ENCODE measurements at regions not wholly inside any gene's neighbourhood (a gene's known extent, or its start where the extent isn't known, plus 50 kb on each side); places are given as distances from the start of the nearest gene placed in this dataset.
"Not testable (repeated sequence)": the region's sequence is repeated elsewhere in the genome, so short reads cannot be mapped to it uniquely, and the experiment has no call there.

DNA sequence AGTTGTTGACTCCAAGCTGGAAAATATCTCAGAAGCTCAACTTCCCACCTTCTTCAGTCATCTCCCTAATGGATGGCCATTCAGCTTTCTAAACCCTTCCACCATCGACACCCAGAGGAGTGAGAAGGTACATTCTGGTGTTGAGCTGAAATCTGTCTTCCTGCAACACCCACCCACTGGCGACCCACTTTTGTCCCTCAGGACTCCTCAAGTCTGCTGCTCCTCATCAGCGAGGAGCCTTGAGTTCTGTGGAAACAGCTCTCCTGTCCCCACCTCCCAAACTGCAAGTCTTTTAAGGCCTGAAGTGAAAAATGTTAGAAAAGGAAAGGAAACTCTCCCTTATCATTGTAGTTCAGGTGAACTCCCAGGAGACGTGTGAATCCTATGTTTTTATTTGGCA lies 111.5 kb upstream of the HAND1 start:
- Mint-ChIP-seq H3K9me3 (no peaks in the 10 kb centered on the region), H3K4me1 (peaks cover 9% of the 10 kb centered on the region), H3K4me3 (no peak overlapping the region), H3K27ac (no peak overlapping the region), H3K36me3 (ENCODE audit: low read depth) (no peaks in the 10 kb centered on the region), H3K27me3 (ENCODE audit: insufficient read depth) (peaks cover 2% of the 10 kb centered on the region)
- Histone ChIP-seq H3K9me3 (ENCODE audit: control insufficient read depth, low read length) (no peaks in the 10 kb centered on the region), H3K36me3 (ENCODE audit: control insufficient read depth, insufficient read depth, low read length) (no peaks in the 10 kb centered on the region), H3K9ac (ENCODE audit: extremely low read depth, low read length, poor library complexity, severe bottlenecking) (no peak overlapping the region), H3K4me3 (ENCODE audit: low read length) (no peak overlapping the region), H3K4me1 (ENCODE audit: control insufficient read depth, insufficient read depth, low read length) (no peaks in the 10 kb centered on the region), H3K27me3 (ENCODE audit: control insufficient read depth, insufficient read depth, low read length, poor library complexity, severe bottlenecking) (no peaks in the 10 kb centered on the region), H3K27ac (ENCODE audit: low read depth, low read length) (no peak overlapping the region)
- no peak for DNase-seq
- WGBS, 2 experiments (ENCODE audit: insufficient coverage in 1 of 2, insufficient read length in 1 of 2): 89 to 90% methylated on average over 2 to 4 of the region's 4 CpGs
- no peak for TF ChIP-seq CTCF (conservative IDR thresholded peaks at IDR 0.05)

- H3K9me3 ChIP-seq (ENCODE audit: control insufficient read depth, low read length); H3K4me3 Mint-ChIP-seq; H3K9ac ChIP-seq (ENCODE audit: extremely low read depth, low read length, poor library complexity, severe bottlenecking); H3K9me3 Mint-ChIP-seq; H3K4me3 ChIP-seq (ENCODE audit: low read length); H3K27ac ChIP-seq (ENCODE audit: low read depth, low read length); H3K4me1 Mint-ChIP-seq; H3K4me1 ChIP-seq (ENCODE audit: control insufficient read depth, insufficient read depth, low read length); H3K27me3 Mint-ChIP-seq (ENCODE audit: insufficient read depth); H3K27me3 ChIP-seq (ENCODE audit: control insufficient read depth, insufficient read depth, low read length, poor library complexity, severe bottlenecking); H3K27ac Mint-ChIP-seq; H3K36me3 ChIP-seq (ENCODE audit: control insufficient read depth, insufficient read depth, low read length); DNase-seq; H3K36me3 Mint-ChIP-seq (ENCODE audit: low read depth): not testable (repeated sequence)
- 96 to 100% methylated on average over 2 to 7 of the region's 7 CpGs for WGBS, 2 experiments (ENCODE audit: insufficient coverage in 1 of 2, insufficient read length in 1 of 2)
Observed at GRCh38 chr5:154588833-154589425, 110.9 kb upstream of the HAND1 start.

DNA sequence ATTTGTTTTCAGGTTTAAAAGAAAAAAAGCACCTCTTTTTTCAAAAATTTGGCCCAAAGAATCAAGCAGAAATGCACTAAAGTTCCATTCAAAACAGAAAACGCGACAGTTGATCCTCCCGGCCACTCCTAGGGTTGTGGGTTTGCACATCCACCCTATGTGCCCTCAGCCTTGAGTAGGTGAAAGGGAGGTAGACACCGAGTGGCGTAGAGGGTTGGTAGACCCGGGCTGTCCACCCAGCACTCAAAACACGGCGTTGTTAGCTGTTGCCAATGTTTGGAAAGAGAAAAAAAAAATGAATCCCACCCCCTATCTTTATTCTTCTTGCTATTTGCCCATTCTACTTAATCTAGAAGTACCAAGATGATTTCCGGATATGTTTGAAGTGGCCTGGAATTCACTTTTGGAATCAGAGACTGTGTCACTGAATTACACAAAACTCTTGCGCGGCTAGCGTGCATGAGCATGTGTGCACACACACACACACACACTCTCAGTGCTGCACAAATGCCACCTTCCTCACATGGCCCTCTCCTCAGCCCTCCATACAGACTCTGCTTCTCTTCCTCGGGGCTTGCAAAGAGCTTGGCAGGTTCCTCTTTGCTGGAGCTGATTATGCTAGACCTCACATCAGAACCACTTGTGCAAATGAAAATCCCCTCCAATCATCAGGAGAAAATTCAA lies 110.2 kb upstream of the HAND1 start:
- TF ChIP-seq CTCF (conservative IDR thresholded peaks at IDR 0.05): no peak
- Mint-ChIP-seq H3K27ac (no peak overlapping the region), H3K27me3 (ENCODE audit: insufficient read depth) (peaks cover 12% of the 10 kb centered on the region), H3K4me3 (no peak overlapping the region), H3K9me3 (no peaks in the 10 kb centered on the region), H3K36me3 (ENCODE audit: low read depth) (no peaks in the 10 kb centered on the region), H3K4me1 (peaks cover 13% of the 10 kb centered on the region)
- 96 to 98% methylated on average over 3 to 13 of the region's 13 CpGs for WGBS, 2 experiments (ENCODE audit: insufficient coverage in 1 of 2, insufficient read length in 1 of 2)
- Histone ChIP-seq H3K9me3 (ENCODE audit: control insufficient read depth, low read length) (no peaks in the 10 kb centered on the region), H3K4me3 (ENCODE audit: low read length) (no peak overlapping the region), H3K27me3 (ENCODE audit: control insufficient read depth, insufficient read depth, low read length, poor library complexity, severe bottlenecking) (no peaks in the 10 kb centered on the region), H3K4me1 (ENCODE audit: control insufficient read depth, insufficient read depth, low read length) (no peaks in the 10 kb centered on the region), H3K27ac (ENCODE audit: low read depth, low read length) (no peak overlapping the region), H3K9ac (ENCODE audit: extremely low read depth, low read length, poor library complexity, severe bottlenecking) (no peak overlapping the region), H3K36me3 (ENCODE audit: control insufficient read depth, insufficient read depth, low read length) (no peaks in the 10 kb centered on the region)
- no peak for DNase-seq
